Caco-2 (cell line): ENCODE measurements at regions not wholly inside any gene's neighbourhood (a gene's known extent, or its start where the extent isn't known, plus 50 kb on each side); places are given as distances from the start of the nearest gene placed in this dataset.

ENCODE experiments used
- BruUV-seq: library from RNA; stranded (reverse); fragments of 400-500 nt; replicated peaks from 2 replicates; lab custom pipeline; 2021; lab: Mats Ljungman, UMichigan
- CTCF ChIA-PET: fragments of 300-600 bp; sonication (Branson Sonifier 250); formaldehyde crosslinking; loops from one replicate; lab custom pipeline; 2022; ENCODE audit warnings: antibody characterized with exemption; lab: Charles Lee
- POLR2A ChIA-PET: fragments of 300-600 bp; sonication (Branson Sonifier 250); formaldehyde crosslinking; loops from one replicate; lab custom pipeline; 2022; ENCODE audit warnings: antibody characterized with exemption; lab: Charles Lee
- DNase-seq, 2 experiments: peaks; one replicate each; pipeline versions ENCODE4 v3.0.0 to v3.0.0-alpha.2; 2020 to 2022
- H3K27me3 ChIP-seq: replicated peaks from 2 replicates; pipeline ENCODE4 v1.6.0; 2011; ENCODE audit warnings: low read length; ENCODE audit not compliant: control insufficient read depth, insufficient read depth
- H3K36me3 ChIP-seq: 2 replicates; pipeline ENCODE4 v1.5.1; 2011; ENCODE audit warnings: low read length; ENCODE audit not compliant: control insufficient read depth, insufficient read depth
- H3K4me1 ChIP-seq: fragments of 250-450 bp; sonication (Bioruptor Pico); 2 replicates; pipeline ENCODE4 v1.5.1; 2020; ENCODE audit warnings: mild to moderate bottlenecking
- H3K4me3 ChIP-seq: 2 replicates; pipeline ENCODE4 v1.5.1; 2011; ENCODE audit warnings: low read depth, mild to moderate bottlenecking, control low read depth, low read length
- H3K9me3 ChIP-seq: fragments of 250-450 bp; sonication (Bioruptor Pico); 2 replicates; pipeline ENCODE4 v1.5.1; 2020; ENCODE audit warnings: mild to moderate bottlenecking, moderate library complexity
- H3K27ac Mint-ChIP-seq: one replicate; pipeline ENCODE4 v1.8.0; 2022; ENCODE audit warnings: mixed read lengths; ENCODE audit not compliant: unreplicated experiment
- H3K27me3 Mint-ChIP-seq: one replicate; pipeline ENCODE4 v1.8.0; 2022; ENCODE audit warnings: mixed read lengths; ENCODE audit not compliant: insufficient read depth, unreplicated experiment
- H3K36me3 Mint-ChIP-seq: one replicate; pipeline ENCODE4 v1.8.0; 2022; ENCODE audit warnings: mild to moderate bottlenecking, mixed read lengths; ENCODE audit not compliant: insufficient read depth, unreplicated experiment
- H3K4me1 Mint-ChIP-seq: one replicate; pipeline ENCODE4 v1.8.0; 2022; ENCODE audit warnings: low read depth, mixed read lengths; ENCODE audit not compliant: unreplicated experiment
- H3K4me3 Mint-ChIP-seq: one replicate; pipeline ENCODE4 v1.8.0; 2022; ENCODE audit warnings: mild to moderate bottlenecking, moderate library complexity, mixed read lengths; ENCODE audit not compliant: unreplicated experiment
- H3K9me3 Mint-ChIP-seq: one replicate; pipeline ENCODE4 v1.8.0; 2022; ENCODE audit warnings: mixed read lengths; ENCODE audit not compliant: unreplicated experiment
- intact Hi-C: fragments of 100-400 bp; cut with micrococcal nuclease; formaldehyde crosslinking; loops from one replicate; pipeline ENCODE4 v1.10.0; 2022; ENCODE audit not compliant: unreplicated experiment
- TF ChIP-seq, protein P1 (sequence below), 2 experiments: fragments of 200-600 bp in 1 of 2; IDR thresholded peaks; 1 replicate in 1 of 2; 2 replicates in 1 of 2; pipeline versions ENCODE4 v1.5.1 to v1.8.0; 2011 to 2022; ENCODE audit warnings: antibody characterized with exemption in 1 of 2, control low read depth in 1 of 2, inconsistent platforms in 1 of 2, low read depth in 1 of 2, low read length in 1 of 2, mild to moderate bottlenecking in 1 of 2, moderate library complexity in 1 of 2; ENCODE audit not compliant: insufficient read depth in 1 of 2, severe bottlenecking in 1 of 2, unreplicated experiment in 1 of 2

- H3K4me1 Mint-ChIP-seq, result peaks cover 7% of the 10 kb centered on the region
- no peak overlapping the region for H3K4me3 Mint-ChIP-seq
- TF ChIP-seq, protein P1, sequence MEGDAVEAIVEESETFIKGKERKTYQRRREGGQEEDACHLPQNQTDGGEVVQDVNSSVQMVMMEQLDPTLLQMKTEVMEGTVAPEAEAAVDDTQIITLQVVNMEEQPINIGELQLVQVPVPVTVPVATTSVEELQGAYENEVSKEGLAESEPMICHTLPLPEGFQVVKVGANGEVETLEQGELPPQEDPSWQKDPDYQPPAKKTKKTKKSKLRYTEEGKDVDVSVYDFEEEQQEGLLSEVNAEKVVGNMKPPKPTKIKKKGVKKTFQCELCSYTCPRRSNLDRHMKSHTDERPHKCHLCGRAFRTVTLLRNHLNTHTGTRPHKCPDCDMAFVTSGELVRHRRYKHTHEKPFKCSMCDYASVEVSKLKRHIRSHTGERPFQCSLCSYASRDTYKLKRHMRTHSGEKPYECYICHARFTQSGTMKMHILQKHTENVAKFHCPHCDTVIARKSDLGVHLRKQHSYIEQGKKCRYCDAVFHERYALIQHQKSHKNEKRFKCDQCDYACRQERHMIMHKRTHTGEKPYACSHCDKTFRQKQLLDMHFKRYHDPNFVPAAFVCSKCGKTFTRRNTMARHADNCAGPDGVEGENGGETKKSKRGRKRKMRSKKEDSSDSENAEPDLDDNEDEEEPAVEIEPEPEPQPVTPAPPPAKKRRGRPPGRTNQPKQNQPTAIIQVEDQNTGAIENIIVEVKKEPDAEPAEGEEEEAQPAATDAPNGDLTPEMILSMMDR (IDR thresholded peaks at IDR 0.05; ENCODE audit: insufficient read depth in 1 of 2, low read depth in 1 of 2, low read length in 1 of 2, severe bottlenecking in 1 of 2, unreplicated experiment in 1 of 2), result no peak
- POLR2A ChIA-PET, result no interaction called here
- CTCF ChIA-PET, result no interaction called here
- no peak overlapping the region for H3K4me3 ChIP-seq
- H3K9me3 Mint-ChIP-seq, result no peaks in the 10 kb centered on the region
- H3K27ac Mint-ChIP-seq, result no peak overlapping the region
- H3K27me3 Mint-ChIP-seq, result peaks cover 24% of the 10 kb centered on the region
- H3K4me1 ChIP-seq, result no peaks in the 10 kb centered on the region
- H3K27me3 ChIP-seq, result no peaks in the 10 kb centered on the region
- DNase-seq, result no peak
- H3K36me3 Mint-ChIP-seq, result no peaks in the 10 kb centered on the region
- intact Hi-C loops, result no loop called here
- no TSS peak for BruUV-seq
- no peaks in the 10 kb centered on the region for H3K9me3 ChIP-seq
- no peaks in the 10 kb centered on the region for H3K36me3 ChIP-seq
Measured at GRCh38 chr5:167594061-167594435, 697.4 kb upstream of the WWC1 start.

DNA sequence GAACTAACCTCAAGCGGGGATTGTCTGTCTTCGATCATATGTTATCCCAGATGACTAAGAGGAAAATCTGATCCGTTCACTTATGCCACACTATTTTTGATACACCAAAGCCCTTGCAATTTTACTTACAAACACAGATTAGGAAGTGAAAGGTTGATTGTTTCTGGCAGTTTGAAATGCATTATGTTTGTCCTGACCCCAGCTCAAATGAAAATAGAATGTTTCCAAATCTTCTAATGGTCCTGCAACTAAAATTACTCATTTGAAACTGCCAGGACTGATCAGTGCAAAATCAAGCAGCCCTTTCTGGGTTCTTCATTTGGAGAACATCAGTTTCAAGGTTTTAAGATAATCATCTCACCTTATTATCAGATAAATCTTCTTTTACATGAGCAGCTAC is 696.7 kb upstream of the WWC1 start:
- H3K4me3 Mint-ChIP-seq, result no peak overlapping the region
- TF ChIP-seq, protein P1 (IDR thresholded peaks at IDR 0.05; ENCODE audit: insufficient read depth in 1 of 2, low read depth in 1 of 2, low read length in 1 of 2, severe bottlenecking in 1 of 2, unreplicated experiment in 1 of 2), result no peak

DNA sequence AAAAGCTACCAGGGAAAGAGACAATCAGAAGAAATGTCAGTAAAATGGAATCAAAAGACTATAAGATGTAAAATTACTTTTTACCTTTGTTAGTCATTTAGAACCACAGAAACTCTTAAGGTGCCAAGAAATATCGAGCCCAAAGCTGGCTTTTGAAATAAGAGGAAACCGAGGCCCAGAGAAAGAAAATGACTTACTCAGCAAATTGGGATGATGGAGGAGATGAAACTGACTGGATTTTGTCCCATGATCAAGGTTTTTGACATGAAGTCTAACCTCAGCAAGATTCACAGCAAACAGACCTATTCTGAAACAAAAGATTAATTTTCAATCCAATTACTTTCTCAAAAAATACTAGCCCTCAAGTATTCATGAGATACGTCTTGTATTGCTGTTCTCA is 696.2 kb upstream of the WWC1 start:
- Histone ChIP-seq H3K4me3 (no peak overlapping the region), H3K4me1 (no peaks in the 10 kb centered on the region), H3K36me3 (no peaks in the 10 kb centered on the region), H3K9me3 (no peaks in the 10 kb centered on the region), H3K27me3 (no peaks in the 10 kb centered on the region)
- intact Hi-C loops, result no loop called here
- no TSS peak for BruUV-seq
- DNase-seq, result no peak
- Mint-ChIP-seq H3K4me1 (peaks cover 7% of the 10 kb centered on the region), H3K27ac (no peak overlapping the region), H3K36me3 (no peaks in the 10 kb centered on the region), H3K4me3 (no peak overlapping the region), H3K9me3 (no peaks in the 10 kb centered on the region), H3K27me3 (peaks cover 24% of the 10 kb centered on the region)
- TF ChIP-seq, protein P1 (IDR thresholded peaks at IDR 0.05; ENCODE audit: insufficient read depth in 1 of 2, low read depth in 1 of 2, low read length in 1 of 2, severe bottlenecking in 1 of 2, unreplicated experiment in 1 of 2), result no peak
- POLR2A ChIA-PET, result no interaction called here
- CTCF ChIA-PET, result no interaction called here

More for the DNA sequence above, 696.7 kb upstream of the WWC1 start:
- ChIA-PET POLR2A (no interaction called here), CTCF (no interaction called here)
- peaks cover 24% of the 10 kb centered on the region for H3K27me3 Mint-ChIP-seq
- no peak overlapping the region for H3K4me3 ChIP-seq
- no peaks in the 10 kb centered on the region for H3K36me3 Mint-ChIP-seq
- no peak for DNase-seq
- H3K9me3 ChIP-seq, result no peaks in the 10 kb centered on the region
- H3K4me1 ChIP-seq, result no peaks in the 10 kb centered on the region
- H3K27ac Mint-ChIP-seq, result no peak overlapping the region
- intact Hi-C loops, result no loop called here
- H3K27me3 ChIP-seq, result no peaks in the 10 kb centered on the region
- H3K4me1 Mint-ChIP-seq, result peaks cover 7% of the 10 kb centered on the region
- H3K36me3 ChIP-seq, result no peaks in the 10 kb centered on the region
- BruUV-seq, result no TSS peak
- H3K9me3 Mint-ChIP-seq, result no peaks in the 10 kb centered on the region
